NCI-H524 (cell line): ENCODE measurements at regions not wholly inside any gene's neighbourhood (a gene's known extent, or its start where the extent isn't known, plus 50 kb on each side); places are given as distances from the start of the nearest gene placed in this dataset.
"Not testable (repeated sequence)": the region's sequence is repeated elsewhere in the genome, so short reads cannot be mapped to it uniquely, and the experiment has no call there.

Source experiments
- DNase-seq, 2 experiments: peaks; one replicate each; lab custom pipeline; 2025; lab: John Stamatoyannopoulos, UW

GRCh38 chr10:33956322-33956721 is 621.9 kb upstream of the NRP1 start:
- DNase-seq, result not testable (repeated sequence)

- no peak for DNase-seq
Measured at GRCh38 chr10:33955676-33956075, 621.2 kb upstream of the NRP1 start.

GRCh38 chr10:33952692-33953360 is 618.4 kb upstream of the NRP1 start:
- DNase-seq, result no peak

- DNase-seq, result no peak
Measured at GRCh38 chr10:33950206-33950605, 615.7 kb upstream of the NRP1 start.

- DNase-seq, result no peak
Measured at GRCh38 chr10:33947544-33947943, 613.1 kb upstream of the NRP1 start.

GRCh38 chr10:33945051-33945450 is 610.6 kb upstream of the NRP1 start:
- DNase-seq, result no peak

GRCh38 chr10:33942508-33942907 is 608.0 kb upstream of the NRP1 start:
- no peak for DNase-seq

GRCh38 chr10:33939892-33940291 is 605.4 kb upstream of the NRP1 start:
- DNase-seq, result no peak

- no peak for DNase-seq
Measured at GRCh38 chr10:33939410-33939809, 604.9 kb upstream of the NRP1 start.

GRCh38 chr10:33938001-33938400 is 603.5 kb upstream of the NRP1 start:
- DNase-seq, result no peak

GRCh38 chr10:33937036-33937730 is 602.7 kb upstream of the NRP1 start:
- no peak for DNase-seq

- no peak for DNase-seq
Measured at GRCh38 chr10:33935350-33935749, 600.9 kb upstream of the NRP1 start.

GRCh38 chr10:33930079-33930478 is 595.6 kb upstream of the NRP1 start:
- DNase-seq, result no peak

GRCh38 chr10:33927347-33927746 is 592.9 kb upstream of the NRP1 start:
- no peak for DNase-seq

- no peak for DNase-seq
Measured at GRCh38 chr10:33921970-33922605, 587.6 kb upstream of the NRP1 start.

GRCh38 chr10:33920351-33920750 is 585.9 kb upstream of the NRP1 start:
- DNase-seq, result no peak

- no peak for DNase-seq
Measured at GRCh38 chr10:33919244-33919643, 584.8 kb upstream of the NRP1 start.

GRCh38 chr10:33917069-33917780 is 582.8 kb upstream of the NRP1 start:
- DNase-seq, result peak in 1 of 2 experiments; percentile 45

GRCh38 chr10:33914746-33915145 is 580.3 kb upstream of the NRP1 start:
- DNase-seq, result no peak

GRCh38 chr10:33913194-33913593 is 578.7 kb upstream of the NRP1 start:
- DNase-seq, result no peak

- not testable (repeated sequence) for DNase-seq
Measured at GRCh38 chr10:33909476-33909875, 575.0 kb upstream of the NRP1 start.

GRCh38 chr10:33901166-33901565 is 566.7 kb upstream of the NRP1 start:
- DNase-seq, result no peak

GRCh38 chr10:33900596-33900995 is 566.1 kb upstream of the NRP1 start:
- peak in 1 of 2 experiments; percentile 33 for DNase-seq
